ENCODE measurements at regions not wholly inside any gene's neighbourhood (a gene's known extent, or its start where the extent isn't known, plus 50 kb on each side); places are given as distances from the start of the nearest gene placed in this dataset.

- TF ChIP-seq, protein P1, sequence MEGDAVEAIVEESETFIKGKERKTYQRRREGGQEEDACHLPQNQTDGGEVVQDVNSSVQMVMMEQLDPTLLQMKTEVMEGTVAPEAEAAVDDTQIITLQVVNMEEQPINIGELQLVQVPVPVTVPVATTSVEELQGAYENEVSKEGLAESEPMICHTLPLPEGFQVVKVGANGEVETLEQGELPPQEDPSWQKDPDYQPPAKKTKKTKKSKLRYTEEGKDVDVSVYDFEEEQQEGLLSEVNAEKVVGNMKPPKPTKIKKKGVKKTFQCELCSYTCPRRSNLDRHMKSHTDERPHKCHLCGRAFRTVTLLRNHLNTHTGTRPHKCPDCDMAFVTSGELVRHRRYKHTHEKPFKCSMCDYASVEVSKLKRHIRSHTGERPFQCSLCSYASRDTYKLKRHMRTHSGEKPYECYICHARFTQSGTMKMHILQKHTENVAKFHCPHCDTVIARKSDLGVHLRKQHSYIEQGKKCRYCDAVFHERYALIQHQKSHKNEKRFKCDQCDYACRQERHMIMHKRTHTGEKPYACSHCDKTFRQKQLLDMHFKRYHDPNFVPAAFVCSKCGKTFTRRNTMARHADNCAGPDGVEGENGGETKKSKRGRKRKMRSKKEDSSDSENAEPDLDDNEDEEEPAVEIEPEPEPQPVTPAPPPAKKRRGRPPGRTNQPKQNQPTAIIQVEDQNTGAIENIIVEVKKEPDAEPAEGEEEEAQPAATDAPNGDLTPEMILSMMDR (IDR thresholded peaks at IDR 0.05): no peak
- TF ChIP-seq POLR2A (IDR thresholded peaks at IDR 0.05) (no peak), POLR2AphosphoS5 (IDR thresholded peaks at IDR 0.05) (no peak)
Observed at GRCh38 chr2:117336496-117336895, 478.0 kb upstream of the DDX18 start.
